ENCODE measurements at regions not wholly inside any gene's neighbourhood (a gene's known extent, or its start where the extent isn't known, plus 50 kb on each side); places are given as distances from the start of the nearest gene placed in this dataset.

- TF ChIP-seq ZBTB33 (IDR thresholded peaks at IDR 0.05) (no peak), YY1 (IDR thresholded peaks at IDR 0.05) (no peak), TAF1 (conservative IDR thresholded peaks at IDR 0.05) (no peak), MAX (IDR thresholded peaks at IDR 0.05) (no peak), RXRA (IDR thresholded peaks at IDR 0.05) (no peak), RAD21 (IDR thresholded peaks at IDR 0.05) (no peak), HNF4A (conservative IDR thresholded peaks at IDR 0.05) (no peak), EGR1 (IDR thresholded peaks at IDR 0.05; ENCODE audit: low read depth in 2 of 2) (no peak), FOXA1 (IDR thresholded peaks at IDR 0.05) (no peak), SP1 (IDR thresholded peaks at IDR 0.05) (no peak)
- H3K27ac ChIP-seq (ENCODE audit: low read depth in 1 of 2, low read length in 2 of 2), result no peak overlapping the region
- no peak overlapping the region for H3K9ac ChIP-seq (ENCODE audit: low read depth in 1 of 2, low read length in 2 of 2)
- no peaks in the 10 kb centered on the region for H3K4me1 ChIP-seq (ENCODE audit: control insufficient read depth in 4 of 4, insufficient read depth in 4 of 4, low read length in 3 of 4)
- H3K36me3 ChIP-seq (ENCODE audit: control insufficient read depth in 4 of 4, insufficient read depth in 3 of 4, low read depth in 1 of 4, low read length in 3 of 4), result no peaks in the 10 kb centered on the region
- H3K27me3 ChIP-seq (ENCODE audit: control insufficient read depth in 4 of 4, insufficient read depth in 4 of 4, low read length in 3 of 4), result peaks cover 0 to 5% (median 2%) of the 10 kb centered on the region in 4 donors
- WGBS, result 70% methylated on average over 4 of the region's 4 CpGs
- H3K4me3 ChIP-seq (ENCODE audit: low read depth in 1 of 3, low read length in 3 of 3), result no peak overlapping the region
- no peaks in the 10 kb centered on the region for H3K9me3 ChIP-seq (ENCODE audit: control insufficient read depth in 4 of 4, low read length in 3 of 4)
- DNase-seq (ENCODE audit: low spot score), result no peak
Observed at GRCh38 chr9:15068261-15068660, 158.0 kb upstream of the FREM1 start.

- Histone ChIP-seq H3K9me3 (ENCODE audit: control insufficient read depth in 4 of 4, low read length in 3 of 4) (no peaks in the 10 kb centered on the region), H3K4me3 (ENCODE audit: low read depth in 1 of 3, low read length in 3 of 3) (no peak overlapping the region), H3K27me3 (ENCODE audit: control insufficient read depth in 4 of 4, insufficient read depth in 4 of 4, low read length in 3 of 4) (no peaks in the 10 kb centered on the region), H3K27ac (ENCODE audit: low read depth in 1 of 2, low read length in 2 of 2) (no peak overlapping the region), H3K4me1 (ENCODE audit: control insufficient read depth in 4 of 4, insufficient read depth in 4 of 4, low read length in 3 of 4) (no peaks in the 10 kb centered on the region), H3K9ac (ENCODE audit: low read depth in 1 of 2, low read length in 2 of 2) (no peak overlapping the region), H3K36me3 (ENCODE audit: control insufficient read depth in 4 of 4, insufficient read depth in 3 of 4, low read depth in 1 of 4, low read length in 3 of 4) (no peaks in the 10 kb centered on the region)
- WGBS, result 85% methylated on average over 1 of the region's 1 CpG
- TF ChIP-seq YY1 (IDR thresholded peaks at IDR 0.05) (no peak), SP1 (IDR thresholded peaks at IDR 0.05) (no peak), HNF4A (conservative IDR thresholded peaks at IDR 0.05) (no peak), GABPA (IDR thresholded peaks at IDR 0.05 in 1 of 2, conservative IDR thresholded peaks at IDR 0.05 in 1 of 2) (no peak), NR2F2 (IDR thresholded peaks at IDR 0.05) (no peak), EGR1 (IDR thresholded peaks at IDR 0.05; ENCODE audit: low read depth in 2 of 2) (no peak), FOXA2 (IDR thresholded peaks at IDR 0.05) (no peak), JUND (IDR thresholded peaks at IDR 0.05) (no peak), FOXA1 (IDR thresholded peaks at IDR 0.05) (no peak), HNF4G (IDR thresholded peaks at IDR 0.05) (no peak), RAD21 (IDR thresholded peaks at IDR 0.05) (no peak), RXRA (IDR thresholded peaks at IDR 0.05) (no peak), CTCF (IDR thresholded peaks at IDR 0.05; ENCODE audit: low read depth, low read length, missing input control) (no peak)
- no peak for DNase-seq (ENCODE audit: low spot score)
Observed at GRCh38 chr9:15059003-15059402, 148.8 kb upstream of the FREM1 start.

GRCh38 chr9:15058236-15058635 is 148.0 kb upstream of the FREM1 start:
- Histone ChIP-seq H3K27me3 (ENCODE audit: control insufficient read depth in 4 of 4, insufficient read depth in 4 of 4, low read length in 3 of 4) (no peaks in the 10 kb centered on the region), H3K36me3 (ENCODE audit: control insufficient read depth in 4 of 4, insufficient read depth in 3 of 4, low read depth in 1 of 4, low read length in 3 of 4) (no peaks in the 10 kb centered on the region), H3K9ac (ENCODE audit: low read depth in 1 of 2, low read length in 2 of 2) (no peak overlapping the region), H3K27ac (ENCODE audit: low read depth in 1 of 2, low read length in 2 of 2) (no peak overlapping the region), H3K4me1 (ENCODE audit: control insufficient read depth in 4 of 4, insufficient read depth in 4 of 4, low read length in 3 of 4) (no peaks in the 10 kb centered on the region), H3K4me3 (ENCODE audit: low read depth in 1 of 3, low read length in 3 of 3) (no peak overlapping the region), H3K9me3 (ENCODE audit: control insufficient read depth in 4 of 4, low read length in 3 of 4) (no peaks in the 10 kb centered on the region)
- DNase-seq (ENCODE audit: low spot score), result no peak
- 61% methylated on average over 4 of the region's 4 CpGs for WGBS
- TF ChIP-seq EGR1 (IDR thresholded peaks at IDR 0.05; ENCODE audit: low read depth in 2 of 2) (no peak), ZBTB33 (IDR thresholded peaks at IDR 0.05) (no peak), SP1 (IDR thresholded peaks at IDR 0.05) (no peak), FOXA1 (IDR thresholded peaks at IDR 0.05) (no peak), HNF4G (IDR thresholded peaks at IDR 0.05) (no peak), TAF1 (conservative IDR thresholded peaks at IDR 0.05) (no peak), HNF4A (conservative IDR thresholded peaks at IDR 0.05) (no peak), NR2F2 (IDR thresholded peaks at IDR 0.05) (no peak), YY1 (IDR thresholded peaks at IDR 0.05) (no peak), RAD21 (IDR thresholded peaks at IDR 0.05) (no peak), GABPA (IDR thresholded peaks at IDR 0.05 in 1 of 2, conservative IDR thresholded peaks at IDR 0.05 in 1 of 2) (no peak), RXRA (IDR thresholded peaks at IDR 0.05) (no peak), REST (IDR thresholded peaks at IDR 0.05) (no peak)

All from liver (tissue), 8 donors.